Caco-2 (cell line): ENCODE measurements at regions not wholly inside any gene's neighbourhood (a gene's known extent, or its start where the extent isn't known, plus 50 kb on each side); places are given as distances from the start of the nearest gene placed in this dataset.

Source experiments
- BruUV-seq: library from RNA; stranded (reverse); fragments of 400-500 nt; replicated peaks from 2 replicates; lab custom pipeline; 2021; lab: Mats Ljungman, UMichigan
- CTCF ChIA-PET: fragments of 300-600 bp; sonication (Branson Sonifier 250); formaldehyde crosslinking; loops from one replicate; lab custom pipeline; 2022; ENCODE audit warnings: antibody characterized with exemption; lab: Charles Lee
- POLR2A ChIA-PET: fragments of 300-600 bp; sonication (Branson Sonifier 250); formaldehyde crosslinking; loops from one replicate; lab custom pipeline; 2022; ENCODE audit warnings: antibody characterized with exemption; lab: Charles Lee
- DNase-seq, 2 experiments: peaks; one replicate each; pipeline versions ENCODE4 v3.0.0 to v3.0.0-alpha.2; 2020 to 2022
- H3K27me3 ChIP-seq: replicated peaks from 2 replicates; pipeline ENCODE4 v1.6.0; 2011; ENCODE audit warnings: low read length; ENCODE audit not compliant: control insufficient read depth, insufficient read depth
- H3K36me3 ChIP-seq: 2 replicates; pipeline ENCODE4 v1.5.1; 2011; ENCODE audit warnings: low read length; ENCODE audit not compliant: control insufficient read depth, insufficient read depth
- H3K4me1 ChIP-seq: fragments of 250-450 bp; sonication (Bioruptor Pico); 2 replicates; pipeline ENCODE4 v1.5.1; 2020; ENCODE audit warnings: mild to moderate bottlenecking
- H3K4me3 ChIP-seq: 2 replicates; pipeline ENCODE4 v1.5.1; 2011; ENCODE audit warnings: low read depth, mild to moderate bottlenecking, control low read depth, low read length
- H3K9me3 ChIP-seq: fragments of 250-450 bp; sonication (Bioruptor Pico); 2 replicates; pipeline ENCODE4 v1.5.1; 2020; ENCODE audit warnings: mild to moderate bottlenecking, moderate library complexity
- H3K27ac Mint-ChIP-seq: one replicate; pipeline ENCODE4 v1.8.0; 2022; ENCODE audit warnings: mixed read lengths; ENCODE audit not compliant: unreplicated experiment
- H3K27me3 Mint-ChIP-seq: one replicate; pipeline ENCODE4 v1.8.0; 2022; ENCODE audit warnings: mixed read lengths; ENCODE audit not compliant: insufficient read depth, unreplicated experiment
- H3K36me3 Mint-ChIP-seq: one replicate; pipeline ENCODE4 v1.8.0; 2022; ENCODE audit warnings: mild to moderate bottlenecking, mixed read lengths; ENCODE audit not compliant: insufficient read depth, unreplicated experiment
- H3K4me1 Mint-ChIP-seq: one replicate; pipeline ENCODE4 v1.8.0; 2022; ENCODE audit warnings: low read depth, mixed read lengths; ENCODE audit not compliant: unreplicated experiment
- H3K4me3 Mint-ChIP-seq: one replicate; pipeline ENCODE4 v1.8.0; 2022; ENCODE audit warnings: mild to moderate bottlenecking, moderate library complexity, mixed read lengths; ENCODE audit not compliant: unreplicated experiment
- H3K9me3 Mint-ChIP-seq: one replicate; pipeline ENCODE4 v1.8.0; 2022; ENCODE audit warnings: mixed read lengths; ENCODE audit not compliant: unreplicated experiment
- CTCF ChIP-seq, 2 experiments: fragments of 200-600 bp in 1 of 2; IDR thresholded peaks; 1 replicate in 1 of 2; 2 replicates in 1 of 2; pipeline versions ENCODE4 v1.5.1 to v1.8.0; 2011 to 2022; ENCODE audit warnings: antibody characterized with exemption in 1 of 2, control low read depth in 1 of 2, inconsistent platforms in 1 of 2, low read depth in 1 of 2, low read length in 1 of 2, mild to moderate bottlenecking in 1 of 2, moderate library complexity in 1 of 2; ENCODE audit not compliant: insufficient read depth in 1 of 2, severe bottlenecking in 1 of 2, unreplicated experiment in 1 of 2
- intact Hi-C: fragments of 100-400 bp; cut with micrococcal nuclease; formaldehyde crosslinking; loops from one replicate; pipeline ENCODE4 v1.10.0; 2022; ENCODE audit not compliant: unreplicated experiment

GRCh38 chr5:117568126-117568525 is 993.5 kb upstream of the SEMA6A start:
- Histone ChIP-seq H3K36me3 (no peaks in the 10 kb centered on the region), H3K4me3 (no peak overlapping the region), H3K27me3 (no peaks in the 10 kb centered on the region), H3K4me1 (no peaks in the 10 kb centered on the region), H3K9me3 (no peaks in the 10 kb centered on the region)
- ChIA-PET POLR2A (no interaction called here), CTCF (no interaction called here)
- Mint-ChIP-seq H3K9me3 (no peaks in the 10 kb centered on the region), H3K4me3 (no peak overlapping the region), H3K27ac (no peak overlapping the region), H3K4me1 (no peaks in the 10 kb centered on the region), H3K27me3 (no peaks in the 10 kb centered on the region), H3K36me3 (no peaks in the 10 kb centered on the region)
- intact Hi-C loops = no loop called here
- no TSS peak for BruUV-seq
- no peak for DNase-seq
- TF ChIP-seq CTCF (IDR thresholded peaks at IDR 0.05; ENCODE audit: insufficient read depth in 1 of 2, low read depth in 1 of 2, low read length in 1 of 2, severe bottlenecking in 1 of 2, unreplicated experiment in 1 of 2) = no peak

DNA sequence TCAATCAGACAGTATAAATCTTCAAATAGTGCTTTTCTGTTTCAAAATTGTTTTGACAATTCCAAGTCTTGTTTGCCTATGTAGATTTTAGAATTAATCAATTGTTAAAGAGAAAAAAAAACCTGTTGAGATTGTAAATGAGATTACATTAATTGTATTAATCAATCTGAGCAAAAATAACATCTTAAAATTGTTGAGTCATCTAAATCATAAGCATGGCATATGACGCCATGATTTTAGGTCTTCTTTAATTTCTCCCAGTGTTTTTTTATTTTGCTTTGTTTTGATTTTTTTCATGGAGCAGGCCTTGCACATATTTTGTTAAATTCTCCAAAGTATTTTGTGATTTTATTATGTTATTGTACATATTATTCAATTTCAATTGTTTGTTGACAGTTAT is 988.0 kb upstream of the SEMA6A start:
- no peaks in the 10 kb centered on the region for H3K4me1 ChIP-seq
- Mint-ChIP-seq H3K4me1 (peaks cover 7% of the 10 kb centered on the region), H3K4me3 (no peak overlapping the region), H3K9me3 (no peaks in the 10 kb centered on the region), H3K27ac (no peak overlapping the region), H3K27me3 (no peaks in the 10 kb centered on the region), H3K36me3 (no peaks in the 10 kb centered on the region)
- intact Hi-C loops = no loop called here
- H3K9me3 ChIP-seq = no peaks in the 10 kb centered on the region
- POLR2A ChIA-PET = no interaction called here
- CTCF ChIA-PET = no interaction called here
- TF ChIP-seq CTCF (IDR thresholded peaks at IDR 0.05; ENCODE audit: insufficient read depth in 1 of 2, low read depth in 1 of 2, low read length in 1 of 2, severe bottlenecking in 1 of 2, unreplicated experiment in 1 of 2) = no peak
- DNase-seq = no peak
- H3K4me3 ChIP-seq = no peak overlapping the region
- BruUV-seq = no TSS peak
- H3K36me3 ChIP-seq = no peaks in the 10 kb centered on the region
- H3K27me3 ChIP-seq = no peaks in the 10 kb centered on the region

DNA sequence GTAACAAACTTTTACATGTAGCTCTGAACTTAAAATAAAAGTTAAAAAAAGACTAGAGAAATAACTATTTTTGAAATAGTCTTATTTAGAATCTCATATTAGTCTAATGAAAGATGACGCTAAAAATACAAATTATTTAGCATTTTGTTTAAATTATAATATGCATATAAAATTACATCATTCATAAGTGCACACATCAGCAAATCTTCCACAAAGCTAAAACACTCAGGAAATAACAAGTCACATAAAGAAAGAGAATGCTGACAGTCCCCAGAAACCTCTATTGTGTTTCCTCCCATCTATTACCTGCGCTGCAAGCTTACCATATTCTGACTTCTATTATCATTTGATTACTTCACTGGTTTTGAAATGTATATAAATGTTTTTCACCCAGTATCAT is 986.9 kb upstream of the SEMA6A start:
- H3K9me3 ChIP-seq = no peaks in the 10 kb centered on the region
- Mint-ChIP-seq H3K9me3 (no peaks in the 10 kb centered on the region), H3K36me3 (no peaks in the 10 kb centered on the region), H3K4me3 (no peak overlapping the region), H3K4me1 (peaks cover 7% of the 10 kb centered on the region), H3K27me3 (no peaks in the 10 kb centered on the region), H3K27ac (no peak overlapping the region)
- H3K4me3 ChIP-seq = no peak overlapping the region
- intact Hi-C loops = no loop called here
- no peak for TF ChIP-seq CTCF (IDR thresholded peaks at IDR 0.05; ENCODE audit: insufficient read depth in 1 of 2, low read depth in 1 of 2, low read length in 1 of 2, severe bottlenecking in 1 of 2, unreplicated experiment in 1 of 2)
- no peaks in the 10 kb centered on the region for H3K36me3 ChIP-seq
- no peak for DNase-seq
- BruUV-seq = no TSS peak
- ChIA-PET POLR2A (no interaction called here), CTCF (no interaction called here)
- no peaks in the 10 kb centered on the region for H3K4me1 ChIP-seq
- no peaks in the 10 kb centered on the region for H3K27me3 ChIP-seq
